HCT116 (cell line): ENCODE measurements at regions not wholly inside any gene's neighbourhood (a gene's known extent, or its start where the extent isn't known, plus 50 kb on each side); places are given as distances from the start of the nearest gene placed in this dataset.

Experiments
- ATAC-seq: fragments of 200-7000 bp; cut with Tn5 transposase; 2 replicates; pipeline ENCODE4 v1.9.1; 2020; ENCODE audit warnings: mild to moderate bottlenecking, moderate library complexity
- BruUV-seq: library from RNA; stranded (reverse); fragments of 400-500 nt; replicated peaks from 2 replicates; lab custom pipeline; 2021; lab: Mats Ljungman, UMichigan
- CTCF ChIA-PET: fragments of 300-600 bp; sonication (Branson Sonifier 250); formaldehyde crosslinking; loops from one replicate; lab custom pipeline; 2021; ENCODE audit warnings: antibody characterized with exemption; lab: Charles Lee
- POLR2A ChIA-PET: fragments of 300-600, 350-600 bp; sonication (Branson Sonifier 250); formaldehyde crosslinking; loops from one replicate; lab custom pipeline; 2021; ENCODE audit warnings: antibody characterized with exemption; lab: Charles Lee
- RAD21 ChIA-PET, 2 experiments: fragments of 300-600 bp; sonication (Branson Sonifier 250); formaldehyde crosslinking; loops; one replicate each; lab custom pipeline; 2023; ENCODE audit warnings: low total read pairs in 2 of 2; ENCODE audit not compliant: uncharacterized antibody in 2 of 2, unreplicated experiment in 2 of 2, low non-redundant PET in 1 of 2; lab: Charles Lee
- DNase-seq: peaks from one replicate; pipeline ENCODE4 v3.0.0-alpha.2; 2010; ENCODE audit warnings: low read depth, low spot score
- H2AFZ ChIP-seq: fragments of 200-600 bp; shearing (Covaris generic), sonication (generic); 2 replicates; pipeline ENCODE4 v1.6.1; 2017; ENCODE audit warnings: low read depth, mixed run types, mixed read lengths, antibody characterized with exemption, low read length; ENCODE audit not compliant: poor library complexity, severe bottlenecking
- H3K27ac ChIP-seq: 2 replicates; pipeline ENCODE4 v1.5.1; 2012; ENCODE audit warnings: low read depth, low read length
- H3K27me3 ChIP-seq: fragments of 200-600 bp; sonication (generic); 2 replicates; pipeline ENCODE4 v1.6.1; 2016; ENCODE audit warnings: mixed run types, low read length, mixed read lengths; ENCODE audit not compliant: insufficient read depth
- H3K36me3 ChIP-seq, 2 experiments: fragments of 200-500 bp in 1 of 2; fragments of 200-600 bp in 1 of 2; sonication (Bioruptor generic) in 1 of 2; sonication (generic) in 1 of 2; 2 replicates each; pipeline versions ENCODE4 v1.5.1 to v1.6.1; 2014 to 2016; ENCODE audit warnings: low read length in 2 of 2, inconsistent platforms in 1 of 2, mixed read lengths in 1 of 2, mixed run types in 1 of 2; ENCODE audit not compliant: insufficient read depth in 2 of 2, control insufficient read depth in 1 of 2
- H3K4me1 ChIP-seq, 2 experiments: fragments of 200-600 bp in 1 of 2; sonication (generic) in 1 of 2; 2 replicates each; pipeline versions ENCODE4 v1.5.1 to v1.6.1; 2012 to 2017; ENCODE audit warnings: low read length in 2 of 2, inconsistent platforms in 1 of 2, mild to moderate bottlenecking in 1 of 2, mixed read lengths in 1 of 2, mixed run types in 1 of 2, moderate library complexity in 1 of 2; ENCODE audit not compliant: insufficient read depth in 2 of 2, control insufficient read depth in 1 of 2
- H3K4me2 ChIP-seq: fragments of 200-600 bp; sonication (generic); 2 replicates; pipeline ENCODE4 v1.6.1; 2017; ENCODE audit warnings: mixed run types, low read length, mixed read lengths
- H3K4me3 ChIP-seq, 2 experiments: fragments of 200-600 bp in 1 of 2; sonication (generic) in 1 of 2; replicated peaks in 1 of 2; 2 replicates each; pipeline ENCODE4 v1.5.1; 2011 to 2016; ENCODE audit warnings: low read length in 2 of 2, control low read depth in 1 of 2, low read depth in 1 of 2, mild to moderate bottlenecking in 1 of 2, mixed read lengths in 1 of 2, mixed run types in 1 of 2
- H3K79me2 ChIP-seq: fragments of 200-600 bp; sonication (generic); 2 replicates; pipeline ENCODE4 v1.6.1; 2017; ENCODE audit warnings: mild to moderate bottlenecking, mixed run types, low read length, moderate library complexity, mixed read lengths; ENCODE audit not compliant: insufficient read depth
- H3K9ac ChIP-seq: fragments of 200-600 bp; sonication (generic); 2 replicates; pipeline ENCODE4 v1.6.1; 2016; ENCODE audit warnings: low read length, mixed read lengths
- H3K9me2 ChIP-seq: fragments of 200-600 bp; sonication (generic), shearing (Covaris generic); 2 replicates; pipeline ENCODE4 v1.6.1; 2017; ENCODE audit warnings: mixed run types, mild to moderate bottlenecking, moderate library complexity; ENCODE audit not compliant: insufficient read depth
- H3K9me3 ChIP-seq, 2 experiments: fragments of 200-500 bp in 1 of 2; fragments of 200-600 bp in 1 of 2; sonication (Bioruptor generic) in 1 of 2; sonication (generic) in 1 of 2; 2 replicates each; pipeline ENCODE4 v1.6.1; 2014 to 2017; ENCODE audit warnings: low read length in 2 of 2, mixed read lengths in 2 of 2, inconsistent platforms in 1 of 2, low read depth in 1 of 2, mild to moderate bottlenecking in 1 of 2, mixed run types in 1 of 2, moderate library complexity in 1 of 2; ENCODE audit not compliant: control insufficient read depth in 1 of 2, insufficient read depth in 1 of 2
- H4K20me1 ChIP-seq: fragments of 200-600 bp; sonication (generic), shearing (Covaris generic); 2 replicates; pipeline ENCODE4 v1.6.1; 2017; ENCODE audit warnings: mixed run types, mild to moderate bottlenecking, moderate library complexity; ENCODE audit not compliant: insufficient read depth
- EZH2 ChIP-seq: fragments of 200-600 bp; sonication (generic); IDR thresholded peaks from 2 replicates; pipeline ENCODE4 v1.6.1; 2017; ENCODE audit warnings: antibody characterized with exemption, mixed run types
- EZH2phosphoT487 ChIP-seq: fragments of 200-600 bp; IDR thresholded peaks from 2 replicates; pipeline ENCODE4 v1.6.1; 2018; ENCODE audit warnings: antibody characterized with exemption, borderline replicate concordance
- JUND ChIP-seq: IDR thresholded peaks from 2 replicates; pipeline ENCODE4 v1.6.1; 2012
- intact Hi-C: fragments of 100-400 bp; cut with micrococcal nuclease; formaldehyde crosslinking; loops from 2 replicates; pipeline ENCODE4 v1.10.0; 2022
- TF ChIP-seq, protein P1 (sequence below): IDR thresholded peaks from 2 replicates; pipeline ENCODE4 v1.6.1; 2012; ENCODE audit warnings: low read depth

DNA sequence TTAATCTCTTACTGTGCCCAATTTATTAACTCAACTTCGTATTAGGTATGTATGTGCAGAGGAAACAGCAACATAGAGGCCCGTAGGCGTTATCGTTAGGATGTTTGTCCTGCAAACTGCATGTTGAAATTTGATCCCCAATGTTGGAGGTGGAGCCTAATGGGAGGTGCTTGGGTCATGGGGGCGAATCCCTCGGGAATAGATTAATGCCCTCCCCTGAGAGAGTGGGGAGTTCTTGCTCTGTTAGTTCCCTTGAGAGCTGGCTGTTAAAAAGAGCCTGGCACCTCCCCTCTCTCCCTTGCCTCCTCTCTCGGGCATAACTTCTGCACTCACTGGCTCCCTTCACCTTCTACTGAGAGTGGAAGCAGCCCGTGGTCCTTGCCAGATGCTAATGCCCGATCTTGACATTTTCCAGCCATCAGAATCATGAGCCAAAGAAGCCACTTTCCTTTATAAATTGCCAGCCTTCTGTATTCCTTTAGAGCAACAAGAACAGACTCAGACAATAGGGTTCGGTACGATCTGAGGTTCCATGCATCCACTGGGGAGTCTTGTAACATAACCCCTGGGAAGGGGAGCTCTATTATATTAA lies 149.0 kb upstream of the RAB4A start (continued):
- TF ChIP-seq, protein P1, sequence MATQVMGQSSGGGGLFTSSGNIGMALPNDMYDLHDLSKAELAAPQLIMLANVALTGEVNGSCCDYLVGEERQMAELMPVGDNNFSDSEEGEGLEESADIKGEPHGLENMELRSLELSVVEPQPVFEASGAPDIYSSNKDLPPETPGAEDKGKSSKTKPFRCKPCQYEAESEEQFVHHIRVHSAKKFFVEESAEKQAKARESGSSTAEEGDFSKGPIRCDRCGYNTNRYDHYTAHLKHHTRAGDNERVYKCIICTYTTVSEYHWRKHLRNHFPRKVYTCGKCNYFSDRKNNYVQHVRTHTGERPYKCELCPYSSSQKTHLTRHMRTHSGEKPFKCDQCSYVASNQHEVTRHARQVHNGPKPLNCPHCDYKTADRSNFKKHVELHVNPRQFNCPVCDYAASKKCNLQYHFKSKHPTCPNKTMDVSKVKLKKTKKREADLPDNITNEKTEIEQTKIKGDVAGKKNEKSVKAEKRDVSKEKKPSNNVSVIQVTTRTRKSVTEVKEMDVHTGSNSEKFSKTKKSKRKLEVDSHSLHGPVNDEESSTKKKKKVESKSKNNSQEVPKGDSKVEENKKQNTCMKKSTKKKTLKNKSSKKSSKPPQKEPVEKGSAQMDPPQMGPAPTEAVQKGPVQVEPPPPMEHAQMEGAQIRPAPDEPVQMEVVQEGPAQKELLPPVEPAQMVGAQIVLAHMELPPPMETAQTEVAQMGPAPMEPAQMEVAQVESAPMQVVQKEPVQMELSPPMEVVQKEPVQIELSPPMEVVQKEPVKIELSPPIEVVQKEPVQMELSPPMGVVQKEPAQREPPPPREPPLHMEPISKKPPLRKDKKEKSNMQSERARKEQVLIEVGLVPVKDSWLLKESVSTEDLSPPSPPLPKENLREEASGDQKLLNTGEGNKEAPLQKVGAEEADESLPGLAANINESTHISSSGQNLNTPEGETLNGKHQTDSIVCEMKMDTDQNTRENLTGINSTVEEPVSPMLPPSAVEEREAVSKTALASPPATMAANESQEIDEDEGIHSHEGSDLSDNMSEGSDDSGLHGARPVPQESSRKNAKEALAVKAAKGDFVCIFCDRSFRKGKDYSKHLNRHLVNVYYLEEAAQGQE, result no peak
- TF ChIP-seq JUND (no peak), EZH2 (no peak)

GRCh38 chr1:229122606-229123005 lies 148.3 kb upstream of the RAB4A start:
- no peak overlapping the region for H3K9ac ChIP-seq
- DNase-seq (no peak), ATAC-seq (no peak)
- no peaks in the 10 kb centered on the region for H3K9me2 ChIP-seq
- intact Hi-C loops, result no loop called here
- H3K79me2 ChIP-seq, result no peaks in the 10 kb centered on the region
- H3K36me3 ChIP-seq, result no peaks in the 10 kb centered on the region
- no peak overlapping the region for H3K4me2 ChIP-seq
- H4K20me1 ChIP-seq, result no peaks in the 10 kb centered on the region
- ChIA-PET RAD21 (no interaction called here), POLR2A (no interaction called here), CTCF (no interaction called here)
- H3K27me3 ChIP-seq, result no peaks in the 10 kb centered on the region
- no peak for TF ChIP-seq EZH2phosphoT487
- no TSS peak for BruUV-seq
- H3K9me3 ChIP-seq, result no peaks in the 10 kb centered on the region
- H3K4me1 ChIP-seq, result peaks cover 5 to 12% of the 10 kb centered on the region in 2 experiments; a peak in 3 of 4 replicates
- H3K27ac ChIP-seq, result no peak overlapping the region
- no peak overlapping the region for H3K4me3 ChIP-seq
- no peak overlapping the region for H2AFZ ChIP-seq
